D721Med (cell line): ENCODE measurements at regions not wholly inside any gene's neighbourhood (a gene's known extent, or its start where the extent isn't known, plus 50 kb on each side); places are given as distances from the start of the nearest gene placed in this dataset.
"Not testable (repeated sequence)": the region's sequence is repeated elsewhere in the genome, so short reads cannot be mapped to it uniquely, and the experiment has no call there.

Experiments used
- DNase-seq: peaks from one replicate; pipeline ENCODE4 v3.0.0; 2011; ENCODE audit warnings: low spot score; ENCODE audit not compliant: insufficient read length
- FAIRE-seq: peaks from 2 replicates; lab custom pipeline; 2011; peaks lifted over from hg19 to GRCh38; lab: Jason Lieb, UNC
- CTCF ChIP-seq: IDR thresholded peaks from 2 replicates; pipeline ENCODE4 v1.5.1; 2012; ENCODE audit warnings: mild to moderate bottlenecking, control low read depth; ENCODE audit not compliant: insufficient read depth; ENCODE audit errors: missing control alignments

DNA sequence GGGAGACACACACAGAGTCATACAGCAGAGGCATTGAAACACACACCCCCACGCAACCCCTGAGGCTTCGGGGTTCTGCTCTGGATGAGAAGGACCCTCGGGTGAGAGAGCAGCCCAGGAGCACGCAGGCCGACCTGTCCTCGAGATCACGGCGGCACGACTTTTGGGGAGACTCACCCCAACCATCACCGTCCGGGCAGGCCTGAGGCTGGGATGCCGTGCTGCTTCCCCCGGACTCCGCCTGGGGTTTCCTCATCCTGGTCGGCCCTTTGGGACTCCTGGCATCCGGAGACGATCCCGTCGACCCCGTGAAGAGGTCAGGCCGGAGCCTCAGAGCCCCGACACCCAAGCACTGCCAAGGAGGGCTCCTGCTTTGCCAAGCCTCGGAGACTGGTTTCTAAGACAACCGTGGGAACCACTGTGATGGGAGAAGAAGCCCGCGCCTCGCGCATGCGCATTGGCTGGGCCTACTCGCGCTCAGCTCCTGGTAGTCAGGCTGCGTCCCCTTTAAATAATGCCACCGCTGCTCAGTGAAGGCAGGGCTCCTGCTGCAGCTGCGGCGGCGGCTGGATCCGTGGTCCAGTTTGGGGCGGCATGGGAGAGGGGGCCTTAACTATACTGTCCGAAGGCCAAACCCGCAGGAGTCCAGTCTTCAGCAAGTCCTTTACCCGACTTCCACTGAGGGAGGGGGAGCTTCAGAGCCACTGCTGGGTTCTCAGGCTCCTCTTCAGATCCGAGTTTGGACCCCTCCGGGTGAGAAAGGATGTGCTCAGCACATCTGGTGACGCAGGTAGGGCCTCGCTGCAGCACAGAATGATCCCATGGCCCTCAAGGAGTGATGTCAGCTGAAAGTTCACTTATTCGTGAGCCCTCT lies 171.4 kb upstream of the ZNF337 start:
- no peak for FAIRE-seq

GRCh38 chr20:25867015-25867775 lies 170.5 kb upstream of the ZNF337 start:
- not testable (repeated sequence) for FAIRE-seq, DNase-seq

More for the DNA sequence above, 171.4 kb upstream of the ZNF337 start:
- no peak for TF ChIP-seq CTCF
- no peak for DNase-seq

GRCh38 chr20:25865715-25866656 lies 169.3 kb upstream of the ZNF337 start:
- DNase-seq (peak; percentile 33), FAIRE-seq (no peak)
- TF ChIP-seq CTCF: no peak

GRCh38 chr20:25864963-25865714 lies 168.5 kb upstream of the ZNF337 start:
- not testable (repeated sequence) for FAIRE-seq, DNase-seq

- FAIRE-seq: no peak
- no peak for DNase-seq
- no peak for TF ChIP-seq CTCF
These were observed 167.8 kb upstream of the ZNF337 start for GRCh38 chr20:25864326-25864962.

- FAIRE-seq (no peak), DNase-seq (no peak)
- TF ChIP-seq CTCF: no peak
These were observed 167.1 kb upstream of the ZNF337 start for GRCh38 chr20:25863536-25864325.

DNA sequence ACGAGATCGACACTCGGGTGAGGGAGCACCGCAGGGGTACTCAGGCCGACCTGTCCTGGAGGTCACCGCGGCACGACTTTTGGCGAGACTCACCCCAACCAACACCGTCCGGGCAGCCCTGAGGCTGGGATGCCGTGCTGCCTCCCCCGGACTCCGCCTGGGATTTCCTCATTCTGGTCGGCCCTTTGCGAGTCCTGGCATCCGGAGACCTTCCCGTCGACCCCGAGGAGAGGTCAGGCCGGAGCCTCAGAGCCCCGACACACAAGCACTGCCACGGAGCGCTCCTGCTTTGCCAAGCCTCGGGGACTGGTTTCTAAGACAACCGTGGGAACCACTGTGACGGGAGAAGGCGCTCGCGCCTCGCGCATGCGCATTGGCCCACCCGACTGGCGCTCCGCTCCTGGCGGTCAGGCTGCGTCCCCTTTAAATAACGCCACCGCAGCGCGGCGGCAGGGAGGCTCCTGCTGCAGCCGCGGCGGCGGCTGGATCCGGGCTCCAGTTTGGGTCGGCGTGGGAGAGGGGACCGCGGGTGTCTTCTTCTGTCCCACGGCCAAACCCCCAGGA lies 166.4 kb upstream of the ZNF337 start:
- FAIRE-seq, DNase-seq: not testable (repeated sequence)
